HUES64 (cell line): ENCODE measurements at regions not wholly inside any gene's neighbourhood (a gene's known extent, or its start where the extent isn't known, plus 50 kb on each side); places are given as distances from the start of the nearest gene placed in this dataset.

Experiments used
- H3K27ac ChIP-seq: 2 replicates; pipeline ENCODE4 v1.7.0; 2013; ENCODE audit warnings: low read depth, low read length, inconsistent platforms
- H3K27me3 ChIP-seq: 2 replicates; pipeline ENCODE4 v1.6.1; 2013; ENCODE audit warnings: mild to moderate bottlenecking, low read length; ENCODE audit not compliant: insufficient read depth
- H3K36me3 ChIP-seq: 2 replicates; pipeline ENCODE4 v1.6.1; 2013; ENCODE audit warnings: mild to moderate bottlenecking, low read length; ENCODE audit not compliant: insufficient read depth
- H3K4me1 ChIP-seq: 2 replicates; pipeline ENCODE4 v1.6.1; 2013; ENCODE audit warnings: mild to moderate bottlenecking, low read length, moderate library complexity; ENCODE audit not compliant: insufficient read depth
- H3K4me3 ChIP-seq: 2 replicates; pipeline ENCODE4 v1.5.1; 2013; ENCODE audit warnings: mild to moderate bottlenecking, low read length, moderate library complexity
- H3K9ac ChIP-seq: 2 replicates; pipeline ENCODE4 v1.6.1; 2013; ENCODE audit warnings: mild to moderate bottlenecking, low read depth, low read length
- H3K9me3 ChIP-seq: 2 replicates; pipeline ENCODE4 v1.6.1; 2013; ENCODE audit warnings: low read depth, low read length; ENCODE audit not compliant: insufficient read depth
- WGBS: fragments of 150-250, 120-280 bp; methylation state at CpG from one replicate; pipeline ENCODE4 v1.1.7; 2013; ENCODE audit warnings: missing lambda C conversion rate; 5-methylcytosine and 5-hydroxymethylcytosine counted together

DNA sequence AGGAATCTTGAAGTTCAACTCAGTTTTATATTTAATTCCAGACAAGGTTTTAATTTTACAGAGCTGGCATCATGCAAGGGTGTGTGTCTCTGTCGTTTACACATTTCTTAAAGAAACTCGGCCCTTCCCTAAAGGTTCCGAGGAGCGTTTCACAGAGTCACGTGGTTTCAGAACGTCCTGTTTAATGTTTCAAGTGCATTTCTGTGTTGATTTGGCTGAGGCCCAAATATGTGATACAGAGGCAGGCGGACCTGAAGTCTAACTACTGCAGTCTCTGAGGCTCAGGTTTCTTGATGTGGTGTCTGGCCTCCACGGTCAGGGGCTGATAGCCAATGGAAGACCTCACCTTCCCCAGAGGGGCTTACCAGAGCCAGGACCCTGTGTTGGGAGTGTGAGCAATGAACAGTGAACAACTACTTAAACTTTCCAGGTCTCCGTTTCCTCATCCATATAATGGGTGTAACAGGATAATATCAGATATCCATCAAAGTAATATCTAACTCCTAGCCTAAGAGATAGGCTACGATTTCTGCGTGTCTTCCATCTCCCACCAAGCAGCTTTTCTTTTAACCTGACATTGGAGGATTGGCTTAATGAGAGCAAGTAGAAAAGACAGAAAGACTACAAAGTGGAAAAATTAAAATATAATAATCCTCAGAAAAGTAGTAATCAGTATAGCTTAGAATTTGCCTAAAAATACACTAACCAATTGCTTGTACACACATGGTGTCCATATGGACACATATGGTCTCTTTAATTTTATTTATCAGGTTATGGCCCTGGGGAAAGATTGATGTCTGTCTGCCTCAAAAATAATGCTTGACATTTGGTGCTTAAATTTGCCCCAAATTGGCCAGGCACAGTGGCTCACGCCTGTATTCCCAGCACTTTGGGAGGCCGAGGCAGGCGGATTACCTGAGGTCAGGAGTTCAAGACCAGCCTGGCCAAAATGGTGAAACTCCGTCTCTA lies 50.0 kb upstream of the TRIM2 start:
- Histone ChIP-seq H3K4me3 (peak overlapping the region; percentile 66), H3K4me1 (peaks cover 24% of the 10 kb centered on the region), H3K36me3 (no peaks in the 10 kb centered on the region), H3K9ac (peak overlapping the region; percentile 66; the same call in 1 of the 2 replicates), H3K9me3 (no peaks in the 10 kb centered on the region), H3K27ac (no peak overlapping the region), H3K27me3 (peaks cover 69% of the 10 kb centered on the region)
- 57% methylated on average over 12 of the region's 15 CpGs for WGBS
